HG03460 (cell line): ENCODE measurements at regions not wholly inside any gene's neighbourhood (a gene's known extent, or its start where the extent isn't known, plus 50 kb on each side); places are given as distances from the start of the nearest gene placed in this dataset.
"Not testable (repeated sequence)": the region's sequence is repeated elsewhere in the genome, so short reads cannot be mapped to it uniquely, and the experiment has no call there.

ENCODE experiments used
- ATAC-seq: cut with Tn5 transposase; IDR thresholded peaks from one replicate; pipeline ENCODE4 v1.9.1; 2021; ENCODE audit not compliant: unreplicated experiment

- no peak for ATAC-seq
These were observed 56.8 kb upstream of the DCLK2 start for GRCh38 chr4:150021483-150021882.

- ATAC-seq = no peak
These were observed 54.8 kb upstream of the DCLK2 start for GRCh38 chr4:150023489-150023888.

- not testable (repeated sequence) for ATAC-seq
These were observed 51.3 kb upstream of the DCLK2 start for GRCh38 chr4:150026987-150027386.
